VCaP (cell line): ENCODE measurements at regions not wholly inside any gene's neighbourhood (a gene's known extent, or its start where the extent isn't known, plus 50 kb on each side); places are given as distances from the start of the nearest gene placed in this dataset.
A peak's percentile ranks its signal among the peaks of the same experiment; 100 is the strongest.

Experiments used
- H3K27ac ChIP-seq: fragments of 450-650 bp; 2 replicates; pipeline ENCODE4 v1.5.1; 2017
- CTCF ChIP-seq: fragments of 450-650 bp; conservative IDR thresholded peaks from 2 replicates; pipeline ENCODE4 v1.5.1; 2017; ENCODE audit warnings: mild to moderate bottlenecking, moderate library complexity

- H3K27ac ChIP-seq = no peak overlapping the region
- no peak for TF ChIP-seq CTCF
These were observed 945.1 kb downstream of the OTOL1 start for GRCh38 chr3:162441716-162442115.

- no peak overlapping the region for H3K27ac ChIP-seq
- no peak for TF ChIP-seq CTCF
These were observed 946.8 kb downstream of the OTOL1 start for GRCh38 chr3:162443376-162443775.

GRCh38 chr3:162468791-162469190 lies 972.2 kb downstream of the OTOL1 start:
- no peak overlapping the region for H3K27ac ChIP-seq
- no peak for TF ChIP-seq CTCF

GRCh38 chr3:162487138-162487537 lies 990.5 kb downstream of the OTOL1 start:
- TF ChIP-seq CTCF = no peak

GRCh38 chr3:162489853-162490252 lies 993.2 kb downstream of the OTOL1 start:
- TF ChIP-seq CTCF = peak; percentile 72
- H3K27ac ChIP-seq = no peak overlapping the region

More at GRCh38 chr3:162487138-162487537, 990.5 kb downstream of the OTOL1 start:
- H3K27ac ChIP-seq = no peak overlapping the region

GRCh38 chr3:162491952-162492351 lies 995.3 kb downstream of the OTOL1 start:
- TF ChIP-seq CTCF = no peak
- no peak overlapping the region for H3K27ac ChIP-seq

- no peak overlapping the region for H3K27ac ChIP-seq
- no peak for TF ChIP-seq CTCF
These were observed 996.0 kb downstream of the OTOL1 start for GRCh38 chr3:162492446-162493081.
